GM21786 (cell line): ENCODE measurements at regions not wholly inside any gene's neighbourhood (a gene's known extent, or its start where the extent isn't known, plus 50 kb on each side); places are given as distances from the start of the nearest gene placed in this dataset.

Experiments
- ATAC-seq: cut with Tn5 transposase; IDR thresholded peaks from one replicate; pipeline ENCODE4 v1.9.1; 2021; ENCODE audit not compliant: unreplicated experiment

GRCh38 chr13:53473397-53473796 is 444.8 kb downstream of the OLFM4 start:
- no peak for ATAC-seq

DNA sequence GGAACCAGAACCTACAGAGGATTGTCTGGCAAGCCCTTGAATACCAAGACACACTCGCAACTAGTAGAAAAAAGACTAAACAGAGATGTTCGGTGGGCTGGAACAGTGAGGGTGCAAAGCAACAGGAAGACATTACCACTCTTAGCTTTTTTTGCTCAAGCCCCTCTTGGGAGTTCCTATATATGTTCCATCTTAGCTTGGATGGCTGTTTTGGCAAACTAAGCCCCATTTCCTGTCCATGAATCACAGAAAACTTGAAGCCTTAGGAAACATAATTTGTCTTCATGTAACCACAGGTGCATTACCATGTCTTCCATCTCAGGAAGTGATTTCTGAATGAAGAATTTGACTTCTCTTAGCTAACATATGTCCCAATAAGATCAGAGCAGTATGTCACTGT is 446.3 kb downstream of the OLFM4 start:
- no peak for ATAC-seq

GRCh38 chr13:53490752-53491151 is 462.1 kb downstream of the OLFM4 start:
- no peak for ATAC-seq

DNA sequence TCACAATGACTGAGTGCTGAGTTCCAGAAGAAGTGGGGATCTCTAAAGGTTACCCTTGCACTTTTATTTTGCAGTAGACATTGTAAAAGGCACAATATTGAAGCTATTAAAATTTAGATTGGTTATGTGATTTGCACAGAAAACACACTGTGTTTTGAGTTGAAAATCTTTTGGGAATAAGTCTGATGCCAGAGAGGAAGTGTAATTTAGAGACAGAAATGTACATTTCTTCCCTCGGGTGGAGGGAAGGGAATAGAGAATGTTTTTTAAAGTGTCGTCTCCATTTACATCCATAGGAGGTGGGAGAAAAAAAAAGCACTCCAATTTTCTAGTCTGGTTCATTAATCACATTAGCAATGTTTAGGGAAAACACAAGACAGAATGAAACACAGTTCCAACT is 465.8 kb downstream of the OLFM4 start:
- no peak for ATAC-seq

- no peak for ATAC-seq
These were observed 471.0 kb downstream of the OLFM4 start for GRCh38 chr13:53499576-53500133.

DNA sequence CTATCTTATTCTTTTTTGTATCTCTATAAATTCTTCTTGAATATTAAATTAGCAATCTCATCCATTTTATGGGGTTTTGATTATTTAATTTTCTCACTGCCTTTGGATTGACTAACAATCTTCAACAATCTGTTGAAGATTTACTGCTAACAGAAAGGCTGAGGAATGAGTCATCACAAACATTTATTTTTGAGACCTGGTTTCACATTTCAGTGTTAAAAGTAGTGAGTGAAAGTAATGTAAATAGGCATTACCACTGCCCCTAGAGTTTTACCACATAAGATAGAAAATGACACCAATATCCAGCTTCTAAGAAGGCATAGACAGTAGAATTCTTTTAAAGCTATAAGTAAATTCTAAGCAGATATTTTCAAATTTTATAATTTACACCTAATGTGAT is 472.8 kb downstream of the OLFM4 start:
- ATAC-seq: peak; percentile 88

GRCh38 chr13:53507741-53508140 is 479.1 kb downstream of the OLFM4 start:
- no peak for ATAC-seq

DNA sequence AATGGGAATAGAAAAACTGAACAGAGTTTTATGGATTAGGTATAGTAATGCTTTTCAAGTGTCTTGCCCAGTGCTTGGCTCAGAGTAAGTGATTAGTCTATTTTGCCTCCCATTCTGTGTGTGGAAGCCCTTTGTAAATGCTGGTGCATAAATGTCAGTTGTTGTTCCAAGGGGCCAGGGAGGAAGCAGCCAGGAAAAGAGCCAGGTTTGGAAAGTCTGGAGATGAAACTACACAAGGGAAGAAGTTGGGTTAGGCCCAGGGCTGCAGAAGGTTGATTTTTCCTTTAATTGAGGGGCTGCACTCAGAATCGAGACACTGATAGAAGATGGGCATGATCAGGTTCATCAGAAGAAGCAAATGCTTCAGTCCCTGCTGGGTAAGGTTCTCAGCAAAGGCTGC is 484.0 kb downstream of the OLFM4 start:
- no peak for ATAC-seq

DNA sequence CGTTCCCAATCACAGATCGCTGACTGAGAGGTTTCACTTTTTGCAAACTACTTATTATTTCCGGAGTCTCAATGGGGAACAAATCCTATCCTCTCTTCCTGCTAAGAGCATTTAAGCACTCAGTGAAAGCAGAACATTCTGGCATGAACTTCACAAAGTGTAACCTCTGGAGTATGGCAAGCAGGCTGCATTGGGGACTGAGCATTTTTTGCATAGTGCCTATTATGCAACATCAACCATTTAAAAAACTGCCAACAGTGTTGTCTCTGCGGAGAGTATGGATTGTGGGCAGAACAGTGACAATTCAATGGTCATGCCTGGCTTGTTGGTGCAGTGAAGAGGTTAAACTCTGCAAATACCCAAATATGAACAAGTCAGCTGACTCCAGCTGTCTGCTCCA is 484.6 kb downstream of the OLFM4 start:
- no peak for ATAC-seq

GRCh38 chr13:53520132-53520531 is 491.5 kb downstream of the OLFM4 start:
- no peak for ATAC-seq

- ATAC-seq: no peak
These were observed 493.4 kb downstream of the OLFM4 start for GRCh38 chr13:53522034-53522433.

DNA sequence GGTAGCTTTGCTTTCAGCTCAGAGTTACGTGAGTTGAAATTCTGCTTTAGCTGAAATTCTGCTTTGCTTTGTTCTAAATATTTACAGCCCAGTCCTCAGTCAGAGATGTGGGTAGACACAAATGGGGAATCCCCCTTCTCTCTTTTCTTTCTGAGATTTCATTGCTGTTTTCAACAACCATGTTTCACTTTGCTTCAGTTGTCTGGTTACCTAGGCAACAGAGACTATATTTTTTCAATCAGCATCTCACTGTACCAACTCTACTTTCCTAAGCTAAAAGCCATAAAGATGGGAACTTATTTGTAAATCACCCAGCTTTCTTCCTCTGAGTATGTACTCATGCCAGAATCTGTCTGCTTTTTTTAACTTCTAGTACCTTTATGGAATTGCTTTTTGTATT is 509.0 kb downstream of the OLFM4 start:
- ATAC-seq: no peak

GRCh38 chr13:53545340-53545941 is 516.8 kb downstream of the OLFM4 start:
- no peak for ATAC-seq

DNA sequence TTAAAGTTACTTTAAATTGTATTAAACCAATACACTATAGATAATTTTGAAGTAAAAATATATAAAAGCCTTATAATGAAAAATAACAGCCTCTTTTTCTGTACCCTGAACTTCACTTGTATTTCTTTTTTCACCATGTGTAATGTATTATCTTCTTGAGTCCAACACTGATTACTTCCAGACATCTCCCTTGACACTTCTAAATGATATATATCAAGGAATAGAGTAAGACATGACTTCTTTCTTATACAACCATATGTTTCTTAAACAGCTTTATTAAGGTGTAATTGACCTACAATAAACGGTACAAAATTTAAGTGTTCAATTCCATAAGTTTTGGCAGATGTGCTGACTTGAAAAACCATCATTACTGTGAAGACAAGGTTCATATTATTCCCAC is 531.9 kb downstream of the OLFM4 start:
- ATAC-seq: no peak

- no peak for ATAC-seq
These were observed 533.8 kb downstream of the OLFM4 start for GRCh38 chr13:53562419-53562818.

DNA sequence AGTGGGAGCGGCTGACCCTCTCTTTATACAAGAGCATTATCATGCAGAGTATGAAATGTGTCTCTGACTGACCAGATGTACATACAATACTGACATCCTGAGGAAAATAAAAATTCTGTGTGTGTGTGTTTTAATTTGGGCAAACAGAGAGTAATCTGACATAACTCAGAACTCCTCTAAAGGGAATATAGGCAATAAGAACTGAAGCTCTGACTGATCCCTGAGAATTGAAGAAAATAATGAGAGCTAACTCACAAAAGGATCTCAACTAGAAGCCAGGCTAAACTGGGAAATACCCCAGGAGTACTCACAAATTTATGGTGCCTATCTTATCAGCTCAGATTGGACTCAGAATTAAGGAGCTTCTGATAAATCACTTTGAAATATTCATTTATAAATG is 539.9 kb downstream of the OLFM4 start:
- no peak for ATAC-seq

DNA sequence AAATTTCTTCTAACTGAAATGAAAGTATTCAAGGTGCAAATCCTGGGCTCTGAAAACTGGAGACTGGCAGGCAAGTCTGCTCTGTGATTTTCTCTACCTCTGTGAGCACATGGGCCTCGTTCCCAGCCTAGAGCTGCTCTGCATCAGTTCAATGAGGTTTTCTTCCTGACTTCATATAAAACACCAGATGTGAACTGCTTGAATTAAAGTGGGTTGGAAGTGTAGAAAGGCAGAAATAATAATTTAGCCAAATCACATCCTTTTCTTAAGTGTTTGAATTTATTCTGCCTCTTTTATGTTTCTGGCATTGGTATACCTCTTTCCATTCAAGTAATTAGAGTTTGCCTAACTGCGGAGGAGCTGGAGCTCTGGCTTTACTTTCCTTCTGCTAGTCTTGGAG is 540.8 kb downstream of the OLFM4 start:
- ATAC-seq: no peak

- ATAC-seq: no peak
These were observed 572.5 kb downstream of the OLFM4 start for GRCh38 chr13:53601113-53601512.

- ATAC-seq: no peak
These were observed 576.7 kb downstream of the OLFM4 start for GRCh38 chr13:53605326-53605725.

DNA sequence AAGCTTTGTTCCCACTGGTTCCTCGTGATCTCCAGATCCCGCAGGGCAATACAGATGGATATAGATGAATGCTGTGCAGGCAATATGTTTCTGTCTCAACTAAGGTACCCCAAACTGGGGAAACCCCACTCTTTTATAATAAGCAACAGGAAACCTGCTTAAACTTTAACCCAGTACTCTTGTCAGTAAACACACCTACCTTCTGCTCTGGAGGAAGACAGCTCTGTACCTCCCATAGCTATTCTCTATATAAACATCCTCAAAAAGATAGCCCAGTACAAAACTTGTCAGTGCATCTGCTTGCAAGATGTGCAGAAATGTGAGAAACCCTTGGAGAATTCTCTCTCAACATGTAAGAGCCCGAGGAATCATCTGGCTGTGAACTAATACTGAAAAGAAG is 583.6 kb downstream of the OLFM4 start:
- no peak for ATAC-seq

- ATAC-seq: no peak
These were observed 593.8 kb downstream of the OLFM4 start for GRCh38 chr13:53622456-53622855.

- ATAC-seq: no peak
These were observed 594.5 kb downstream of the OLFM4 start for GRCh38 chr13:53623146-53623545.

DNA sequence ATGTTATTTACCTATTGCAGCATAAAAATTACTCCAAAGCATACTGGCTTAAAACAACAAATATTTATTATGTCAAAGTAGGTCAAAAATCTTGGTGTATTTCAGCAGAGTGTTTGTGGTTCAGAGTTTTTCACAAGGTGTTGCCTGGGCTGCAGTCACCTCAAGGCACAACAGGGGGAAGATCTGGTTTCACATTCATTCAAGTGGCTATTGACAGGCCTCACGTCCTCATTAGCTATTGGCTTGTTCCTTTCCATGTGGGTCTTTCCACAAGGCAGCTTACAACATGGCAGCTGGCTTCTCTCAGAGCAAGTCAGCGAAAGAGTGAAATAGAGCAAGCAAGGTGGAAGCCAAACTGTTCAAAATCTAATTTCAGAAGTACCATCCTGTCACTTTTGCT is 602.9 kb downstream of the OLFM4 start:
- no peak for ATAC-seq
